ENCODE measurements at regions not wholly inside any gene's neighbourhood (a gene's known extent, or its start where the extent isn't known, plus 50 kb on each side); places are given as distances from the start of the nearest gene placed in this dataset.

DNA sequence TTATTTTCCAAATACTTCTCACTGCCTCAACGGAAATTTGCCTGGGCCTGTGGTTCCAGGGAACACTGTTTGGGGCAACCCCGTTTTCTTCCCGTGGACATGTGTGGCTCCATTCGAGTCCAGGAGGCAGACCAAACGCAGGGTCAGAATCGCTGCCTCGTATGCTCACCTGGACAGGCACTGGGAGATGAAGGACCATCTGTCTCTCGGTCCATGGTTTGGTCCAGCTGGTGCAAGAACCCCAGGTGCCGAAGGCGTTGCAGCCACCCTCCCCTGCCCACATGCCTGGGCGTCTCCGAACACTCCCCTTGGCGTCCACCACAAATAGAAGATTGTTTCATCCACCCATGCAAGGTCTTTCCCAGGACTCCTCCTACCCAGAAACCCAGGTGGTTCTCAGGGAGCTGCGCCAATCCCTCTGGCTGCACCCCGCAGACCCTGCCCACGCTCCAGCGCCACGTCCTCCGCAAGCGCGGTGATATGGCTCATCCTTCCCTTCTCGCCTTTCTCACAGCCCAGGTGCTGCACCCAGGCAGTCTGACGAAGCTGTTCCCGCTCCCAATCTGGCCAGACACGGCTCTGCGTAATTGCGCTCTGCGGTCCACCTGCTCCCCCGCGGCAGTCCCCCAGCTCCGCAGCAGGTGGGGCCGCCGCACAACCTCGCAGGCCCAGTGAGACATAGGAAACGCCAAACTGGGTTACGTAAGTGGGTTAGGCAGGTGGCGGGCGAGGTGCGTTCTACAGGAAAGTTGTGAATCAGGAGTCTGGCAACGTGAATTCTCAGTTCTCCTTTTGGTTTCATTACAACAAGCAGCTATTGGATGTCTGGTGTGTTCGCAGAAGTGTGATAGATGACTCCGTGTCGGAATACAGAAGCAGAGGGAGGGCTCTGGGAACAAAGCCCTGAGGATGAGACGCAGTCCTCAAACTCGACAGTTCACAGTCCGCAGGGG lies 146.2 kb upstream of the ECI2 start:
- Mint-ChIP-seq H3K4me3 (peak overlapping the region; percentile 84), H3K27me3 (peaks cover 11% of the 10 kb centered on the region), H3K9me3 (peaks cover 4% of the 10 kb centered on the region), H3K4me1 (peaks cover 7% of the 10 kb centered on the region), H3K27ac (peak overlapping the region; percentile 62), H3K36me3 (no peaks in the 10 kb centered on the region)
- ATAC-seq (ENCODE audit: low read depth) (peak; percentile 93), DNase-seq (ENCODE audit: low spot score in 2 of 2) (peak; percentile 72)

DNA sequence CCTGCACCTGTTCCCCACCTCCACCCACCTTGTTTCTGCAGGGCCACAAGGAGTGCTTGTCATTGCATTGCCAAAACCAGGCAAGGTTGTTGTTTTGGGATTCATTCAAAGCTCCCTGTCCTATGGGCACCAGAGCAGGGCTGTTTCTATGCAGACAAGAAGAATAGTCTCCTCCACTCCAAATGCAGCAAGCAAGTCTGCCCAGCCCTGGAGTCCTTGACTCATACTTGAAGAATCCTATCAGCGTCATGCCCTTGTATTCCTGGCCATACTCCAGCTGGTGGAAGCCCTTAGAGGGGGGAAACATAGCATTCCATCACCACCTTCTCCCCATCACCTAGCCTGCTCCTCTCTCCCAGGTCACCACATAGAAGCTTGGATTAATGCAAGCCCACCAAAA lies 145.3 kb upstream of the ECI2 start:
- H3K36me3 Mint-ChIP-seq: no peaks in the 10 kb centered on the region
- no peak for DNase-seq (ENCODE audit: low spot score in 2 of 2)
- H3K27ac Mint-ChIP-seq: no peak overlapping the region
- H3K27me3 Mint-ChIP-seq: peaks cover 7% of the 10 kb centered on the region
- peaks cover 7% of the 10 kb centered on the region for H3K4me1 Mint-ChIP-seq
- no peak overlapping the region for H3K4me3 Mint-ChIP-seq
- ATAC-seq (ENCODE audit: low read depth): no peak
- peaks cover 4% of the 10 kb centered on the region for H3K9me3 Mint-ChIP-seq

DNA sequence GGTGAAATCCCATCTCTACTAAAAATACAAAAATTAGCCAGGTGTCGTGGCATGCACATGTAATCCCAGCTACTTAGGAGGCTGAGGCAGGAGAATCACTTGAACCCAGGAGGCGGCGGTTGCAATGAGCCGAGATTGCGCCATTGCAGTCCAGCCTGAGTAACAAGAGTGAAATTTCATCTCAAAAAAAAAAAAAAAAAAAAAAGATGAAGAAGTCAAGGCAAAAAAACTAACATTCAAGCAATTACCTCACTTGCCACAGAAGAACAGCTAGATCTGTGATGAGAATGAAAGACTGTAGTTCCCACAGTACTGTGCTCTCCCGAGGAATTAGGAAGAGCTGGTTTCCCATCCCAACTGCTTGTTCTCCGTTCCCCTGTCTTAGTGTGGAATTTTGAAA lies 144.7 kb upstream of the ECI2 start:
- Mint-ChIP-seq H3K36me3 (no peaks in the 10 kb centered on the region), H3K4me3 (no peak overlapping the region), H3K27ac (no peak overlapping the region), H3K27me3 (peaks cover 7% of the 10 kb centered on the region), H3K9me3 (peaks cover 4% of the 10 kb centered on the region), H3K4me1 (peaks cover 7% of the 10 kb centered on the region)
- DNase-seq (ENCODE audit: low spot score in 2 of 2): no peak
- no peak for ATAC-seq (ENCODE audit: low read depth)

DNA sequence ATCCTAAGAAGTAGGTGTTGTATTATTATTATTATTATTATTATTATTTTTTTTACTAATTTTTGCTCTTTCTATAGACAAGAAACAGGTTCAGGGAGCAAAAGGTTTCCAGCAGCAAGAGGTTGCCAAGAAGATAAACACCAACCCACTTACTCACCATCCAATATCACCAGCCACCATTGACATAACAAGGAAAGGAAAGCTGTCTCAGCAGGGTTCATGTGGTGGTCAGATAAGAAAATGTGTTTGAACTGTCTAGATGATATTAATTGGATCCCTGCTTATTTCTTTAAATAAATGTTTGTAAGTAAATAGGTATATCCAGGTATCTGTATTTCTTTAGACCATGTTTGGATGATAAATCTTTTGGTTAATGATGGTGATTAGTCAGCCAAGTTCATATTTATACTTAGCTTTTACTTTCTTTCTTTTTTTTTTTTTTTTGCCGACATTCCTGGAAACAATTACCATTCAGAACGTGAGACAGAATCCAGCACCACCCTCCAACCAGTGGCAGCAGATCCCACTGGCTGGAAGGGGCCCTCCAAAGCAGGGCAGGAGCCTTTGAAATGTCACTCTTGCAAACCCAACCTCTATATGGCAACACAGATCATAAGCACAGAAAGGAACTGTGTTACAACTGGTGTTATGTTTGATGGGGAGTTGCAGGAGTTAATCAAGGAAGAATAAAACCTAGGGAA lies 139.2 kb upstream of the ECI2 start:
- DNase-seq (ENCODE audit: low spot score in 2 of 2): no peak
- H3K27me3 Mint-ChIP-seq: peaks cover 2% of the 10 kb centered on the region
- no peak for ATAC-seq (ENCODE audit: low read depth)
- H3K36me3 Mint-ChIP-seq: no peaks in the 10 kb centered on the region
- no peak overlapping the region for H3K27ac Mint-ChIP-seq
- H3K4me1 Mint-ChIP-seq: no peaks in the 10 kb centered on the region
- H3K4me3 Mint-ChIP-seq: no peak overlapping the region
- H3K9me3 Mint-ChIP-seq: peaks cover 4% of the 10 kb centered on the region

DNA sequence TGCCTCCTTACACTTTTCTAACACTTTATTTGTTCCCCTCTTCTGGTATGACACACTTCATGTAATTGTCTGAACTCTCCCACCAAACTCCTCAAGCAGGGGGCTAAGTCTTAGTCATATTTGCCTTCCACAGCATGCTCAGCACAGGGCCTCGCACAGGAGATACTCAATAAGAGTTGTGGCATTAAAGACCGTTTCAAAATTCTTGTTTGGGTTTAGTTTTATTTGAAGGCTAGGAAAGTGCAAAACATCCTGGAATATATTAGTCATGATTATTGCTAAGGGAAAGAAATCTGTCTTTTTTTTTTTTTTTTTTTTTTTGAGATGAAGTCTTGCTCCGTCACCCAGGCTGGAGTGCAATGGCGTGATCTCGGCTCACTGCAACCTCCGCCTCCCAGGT lies 137.6 kb upstream of the ECI2 start:
- ATAC-seq (ENCODE audit: low read depth): no peak
- H3K4me1 Mint-ChIP-seq: no peaks in the 10 kb centered on the region
- peaks cover 2% of the 10 kb centered on the region for H3K9me3 Mint-ChIP-seq
- H3K4me3 Mint-ChIP-seq: no peak overlapping the region
- peaks cover 2% of the 10 kb centered on the region for H3K27me3 Mint-ChIP-seq
- DNase-seq (ENCODE audit: low spot score in 2 of 2): no peak
- H3K27ac Mint-ChIP-seq: no peak overlapping the region
- no peaks in the 10 kb centered on the region for H3K36me3 Mint-ChIP-seq

DNA sequence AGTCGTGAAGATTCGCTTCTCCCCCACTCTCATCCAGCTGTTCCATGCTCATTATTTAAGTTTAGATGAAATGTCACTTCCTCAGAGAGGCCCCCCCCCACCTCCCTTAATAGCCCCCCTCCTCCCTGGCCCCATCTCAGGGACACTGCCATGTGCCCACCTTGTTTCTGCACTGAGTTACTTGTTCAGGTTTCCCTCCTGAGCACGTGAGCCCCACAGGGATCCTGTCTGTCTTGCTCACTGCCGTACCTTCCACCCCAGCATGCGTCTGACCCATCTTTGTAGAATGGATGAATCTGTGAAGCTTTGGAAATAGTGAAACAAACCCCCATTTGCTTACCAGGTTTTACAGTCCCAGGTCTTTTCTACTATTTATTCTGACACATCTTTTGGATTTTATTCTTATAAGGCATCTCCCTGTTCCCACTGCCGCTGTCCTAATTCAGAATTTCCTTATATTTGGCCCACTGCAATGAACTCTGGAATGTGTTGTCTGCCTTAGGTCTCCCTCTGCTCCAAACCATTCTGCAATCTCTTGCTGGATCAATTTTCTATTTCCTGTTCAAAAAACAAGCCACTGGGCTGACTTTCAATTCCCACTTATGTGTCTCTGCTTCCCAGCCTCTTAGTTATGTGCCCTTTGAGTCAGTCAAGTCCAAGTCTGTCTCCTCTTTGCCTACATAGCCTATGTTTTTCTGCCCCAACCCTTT lies 136.5 kb upstream of the ECI2 start:
- Mint-ChIP-seq H3K27me3 (peaks cover 2% of the 10 kb centered on the region), H3K9me3 (no peaks in the 10 kb centered on the region), H3K27ac (no peak overlapping the region), H3K36me3 (no peaks in the 10 kb centered on the region), H3K4me3 (no peak overlapping the region), H3K4me1 (no peaks in the 10 kb centered on the region)
- ATAC-seq (ENCODE audit: low read depth) (no peak), DNase-seq (ENCODE audit: low spot score in 2 of 2) (no peak)

DNA sequence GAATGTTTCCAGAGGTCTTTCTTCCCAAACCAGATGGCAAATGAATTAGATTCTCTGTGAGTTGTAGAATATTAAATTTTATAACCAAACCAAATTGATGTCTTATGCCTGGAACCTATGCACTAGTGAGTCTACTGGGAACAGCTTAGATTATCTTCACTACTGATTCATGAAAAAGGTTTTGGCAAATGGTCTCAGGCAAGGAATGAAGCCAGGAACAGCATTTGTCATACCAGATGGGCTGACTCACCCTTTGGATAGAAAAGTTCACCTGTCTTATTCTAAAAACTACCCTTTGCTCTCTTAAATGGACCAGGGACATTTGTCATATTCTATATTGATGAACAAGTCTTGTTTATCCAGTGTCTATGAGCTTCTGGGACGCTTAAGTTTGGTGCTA lies 135.4 kb upstream of the ECI2 start:
- ATAC-seq (ENCODE audit: low read depth) (no peak), DNase-seq (ENCODE audit: low spot score in 2 of 2) (no peak)
- Mint-ChIP-seq H3K27ac (no peak overlapping the region), H3K4me1 (no peaks in the 10 kb centered on the region), H3K9me3 (no peaks in the 10 kb centered on the region), H3K36me3 (no peaks in the 10 kb centered on the region), H3K27me3 (peaks cover 6% of the 10 kb centered on the region), H3K4me3 (no peak overlapping the region)

DNA sequence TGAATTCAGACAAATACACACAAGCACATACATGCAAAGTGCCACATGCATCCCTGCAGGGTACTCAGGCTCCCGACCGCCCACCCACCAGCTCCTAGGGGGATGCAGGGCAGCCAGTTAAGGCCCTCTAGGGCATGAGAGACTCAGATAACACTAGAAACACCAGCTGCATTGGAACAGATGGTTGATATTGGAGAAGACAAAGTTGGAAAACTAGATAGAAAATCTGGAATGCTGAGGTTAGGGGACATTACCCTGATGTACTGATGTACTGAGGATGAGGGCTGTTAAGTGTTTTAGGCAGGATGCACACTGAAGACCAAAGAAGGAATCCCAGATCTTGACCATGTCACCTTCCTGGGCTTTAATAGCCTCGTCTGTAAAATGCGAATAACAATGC lies 134.6 kb upstream of the ECI2 start:
- no peaks in the 10 kb centered on the region for H3K4me1 Mint-ChIP-seq

DNA sequence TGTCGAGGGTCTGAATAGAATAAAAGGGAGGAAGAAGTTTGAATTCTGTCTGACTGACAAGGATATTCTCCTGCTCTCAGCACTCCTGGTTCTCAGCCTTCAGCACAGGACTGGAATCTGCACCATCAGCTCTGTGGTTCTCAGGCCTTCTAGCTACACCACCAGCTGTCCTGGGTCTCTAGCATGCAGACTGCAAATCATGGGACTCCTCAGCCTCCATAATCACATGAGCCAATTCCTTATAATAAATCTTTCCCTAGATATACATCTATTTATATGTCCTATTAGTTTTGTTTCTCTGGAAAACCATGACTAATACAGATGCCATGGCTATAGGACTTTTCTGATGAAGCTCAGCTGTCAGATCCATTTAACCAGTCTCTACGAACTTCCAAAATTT lies 132.8 kb upstream of the ECI2 start:
- Mint-ChIP-seq H3K4me3 (no peak overlapping the region), H3K36me3 (no peaks in the 10 kb centered on the region), H3K27me3 (peaks cover 11% of the 10 kb centered on the region), H3K27ac (no peak overlapping the region), H3K4me1 (no peaks in the 10 kb centered on the region), H3K9me3 (no peaks in the 10 kb centered on the region)
- no peak for DNase-seq (ENCODE audit: low spot score in 2 of 2)
- no peak for ATAC-seq (ENCODE audit: low read depth)

More for the DNA sequence above, 134.6 kb upstream of the ECI2 start:
- H3K4me3 Mint-ChIP-seq: no peak overlapping the region
- H3K36me3 Mint-ChIP-seq: no peaks in the 10 kb centered on the region
- no peak for ATAC-seq (ENCODE audit: low read depth)
- H3K9me3 Mint-ChIP-seq: no peaks in the 10 kb centered on the region
- H3K27me3 Mint-ChIP-seq: peaks cover 6% of the 10 kb centered on the region
- no peak for DNase-seq (ENCODE audit: low spot score in 2 of 2)
- H3K27ac Mint-ChIP-seq: no peak overlapping the region

DNA sequence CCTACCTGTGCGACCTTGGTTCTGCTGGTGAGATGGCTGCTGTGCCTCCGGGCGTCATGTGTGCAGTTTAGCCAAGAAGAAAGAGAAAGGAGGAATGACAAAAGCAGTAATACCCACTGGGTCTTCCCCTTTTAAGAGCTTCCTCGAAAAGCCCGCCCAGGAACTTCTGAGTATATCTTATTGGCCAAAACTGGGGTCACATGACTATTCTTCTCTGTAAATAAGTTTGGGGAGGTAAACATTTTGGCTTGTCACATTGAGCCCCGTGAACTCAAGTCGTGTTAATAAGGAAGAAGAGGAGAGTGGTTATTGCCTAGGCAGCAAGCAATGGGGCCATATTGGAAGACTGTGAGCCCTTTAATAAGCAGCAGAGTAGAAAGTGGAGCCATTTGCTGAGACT lies 130.4 kb upstream of the ECI2 start:
- ATAC-seq (ENCODE audit: low read depth) (no peak), DNase-seq (ENCODE audit: low spot score in 2 of 2) (no peak)
- no peaks in the 10 kb centered on the region for H3K4me1 Mint-ChIP-seq
- no peak overlapping the region for H3K4me3 Mint-ChIP-seq
- H3K36me3 Mint-ChIP-seq: no peaks in the 10 kb centered on the region
- H3K27me3 Mint-ChIP-seq: peaks cover 10% of the 10 kb centered on the region
- no peak overlapping the region for H3K27ac Mint-ChIP-seq
- no peaks in the 10 kb centered on the region for H3K9me3 Mint-ChIP-seq

DNA sequence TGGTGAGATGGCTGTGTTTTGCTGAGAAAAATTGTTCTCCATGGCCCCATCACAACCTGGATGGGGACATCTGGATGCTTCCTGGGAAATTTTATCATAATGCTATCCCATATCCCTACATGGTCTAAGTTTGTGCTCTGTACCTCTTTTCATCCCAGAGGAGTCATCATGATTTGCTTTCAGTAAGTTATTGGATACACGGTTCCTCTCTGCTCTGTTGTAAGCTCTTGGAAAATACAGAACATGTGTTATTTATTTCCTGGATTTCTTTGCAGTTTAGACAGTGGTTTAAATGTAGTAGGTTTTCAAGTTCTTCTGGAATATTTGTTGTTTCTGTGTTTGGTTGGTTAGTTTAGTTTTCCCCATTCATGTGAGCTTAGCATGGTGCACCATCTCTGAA lies 129.2 kb upstream of the ECI2 start:
- ATAC-seq (ENCODE audit: low read depth) (no peak), DNase-seq (ENCODE audit: low spot score in 2 of 2) (no peak)
- Mint-ChIP-seq H3K4me1 (no peaks in the 10 kb centered on the region), H3K27ac (no peak overlapping the region), H3K36me3 (no peaks in the 10 kb centered on the region), H3K9me3 (no peaks in the 10 kb centered on the region), H3K4me3 (no peak overlapping the region), H3K27me3 (peaks cover 10% of the 10 kb centered on the region)

DNA sequence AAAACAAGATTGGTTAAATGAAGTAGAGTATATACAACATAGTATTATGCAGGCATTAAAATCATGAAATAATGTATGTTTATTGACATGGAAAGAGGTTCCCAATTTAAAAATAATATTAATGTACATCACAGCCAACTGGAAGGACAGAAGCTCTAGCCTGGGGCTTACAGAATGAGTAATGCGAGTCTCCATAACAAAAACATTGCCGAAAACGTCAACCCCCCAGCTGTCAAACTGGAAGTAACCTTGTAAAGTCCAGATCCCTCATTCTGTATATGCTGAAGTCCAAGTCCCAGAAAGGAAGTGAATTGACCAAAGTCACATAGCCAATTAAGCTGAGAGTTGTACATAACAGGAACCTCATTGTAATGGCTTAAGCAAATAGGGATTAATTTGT lies 128.7 kb upstream of the ECI2 start:
- Mint-ChIP-seq H3K4me3 (no peak overlapping the region), H3K36me3 (no peaks in the 10 kb centered on the region), H3K4me1 (no peaks in the 10 kb centered on the region), H3K9me3 (no peaks in the 10 kb centered on the region), H3K27ac (no peak overlapping the region), H3K27me3 (peaks cover 10% of the 10 kb centered on the region)
- DNase-seq (ENCODE audit: low spot score in 2 of 2) (no peak), ATAC-seq (ENCODE audit: low read depth) (no peak)

DNA sequence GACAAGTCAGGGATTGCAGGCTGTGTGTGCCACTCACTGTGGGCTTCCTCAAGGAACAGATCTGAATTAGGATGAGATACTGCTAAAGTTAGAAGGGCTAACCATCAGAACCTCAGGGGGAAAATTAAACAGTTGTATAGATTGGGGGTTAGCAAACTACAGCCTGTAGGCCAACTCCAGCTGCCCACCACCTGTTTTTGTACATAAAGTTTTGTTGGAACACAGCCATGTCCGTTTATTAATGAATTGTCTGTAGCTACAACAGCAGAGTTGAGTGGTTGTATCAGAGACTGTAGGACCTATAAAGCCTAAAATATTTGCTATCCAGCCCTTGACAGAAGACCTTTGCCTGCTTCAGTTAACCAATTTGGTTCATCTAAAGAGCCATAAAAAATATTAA lies 127.2 kb upstream of the ECI2 start:
- ATAC-seq (ENCODE audit: low read depth) (no peak), DNase-seq (ENCODE audit: low spot score in 2 of 2) (no peak)
- Mint-ChIP-seq H3K9me3 (no peaks in the 10 kb centered on the region), H3K27ac (no peak overlapping the region), H3K4me1 (no peaks in the 10 kb centered on the region), H3K4me3 (no peak overlapping the region), H3K36me3 (no peaks in the 10 kb centered on the region), H3K27me3 (peaks cover 10% of the 10 kb centered on the region)

DNA sequence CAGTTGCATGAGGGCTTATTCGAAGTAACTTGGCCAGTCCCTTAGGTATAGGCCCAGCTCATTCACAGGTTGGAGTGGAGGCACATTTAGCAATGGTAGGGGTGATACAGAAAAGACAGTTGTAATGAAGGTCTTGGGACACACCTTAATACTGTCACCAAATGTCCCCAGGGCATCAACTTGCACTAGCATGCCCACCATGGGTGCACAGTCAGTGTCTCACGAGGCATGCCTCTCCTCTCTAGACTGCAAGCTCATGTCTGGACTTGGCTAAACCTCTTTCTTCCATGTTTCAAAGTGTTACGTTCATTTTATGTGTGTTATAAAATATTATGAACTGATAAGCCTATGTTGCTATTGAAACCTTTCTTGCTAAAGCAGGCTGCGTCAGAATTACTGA lies 124.0 kb upstream of the ECI2 start:
- DNase-seq (ENCODE audit: low spot score in 2 of 2) (no peak), ATAC-seq (ENCODE audit: low read depth) (no peak)
- Mint-ChIP-seq H3K36me3 (no peaks in the 10 kb centered on the region), H3K27me3 (peaks cover 5% of the 10 kb centered on the region), H3K27ac (no peak overlapping the region), H3K4me1 (no peaks in the 10 kb centered on the region), H3K9me3 (no peaks in the 10 kb centered on the region), H3K4me3 (no peak overlapping the region)
